ENCODE measurements at regions not wholly inside any gene's neighbourhood (a gene's known extent, or its start where the extent isn't known, plus 50 kb on each side); places are given as distances from the start of the nearest gene placed in this dataset.

DNA sequence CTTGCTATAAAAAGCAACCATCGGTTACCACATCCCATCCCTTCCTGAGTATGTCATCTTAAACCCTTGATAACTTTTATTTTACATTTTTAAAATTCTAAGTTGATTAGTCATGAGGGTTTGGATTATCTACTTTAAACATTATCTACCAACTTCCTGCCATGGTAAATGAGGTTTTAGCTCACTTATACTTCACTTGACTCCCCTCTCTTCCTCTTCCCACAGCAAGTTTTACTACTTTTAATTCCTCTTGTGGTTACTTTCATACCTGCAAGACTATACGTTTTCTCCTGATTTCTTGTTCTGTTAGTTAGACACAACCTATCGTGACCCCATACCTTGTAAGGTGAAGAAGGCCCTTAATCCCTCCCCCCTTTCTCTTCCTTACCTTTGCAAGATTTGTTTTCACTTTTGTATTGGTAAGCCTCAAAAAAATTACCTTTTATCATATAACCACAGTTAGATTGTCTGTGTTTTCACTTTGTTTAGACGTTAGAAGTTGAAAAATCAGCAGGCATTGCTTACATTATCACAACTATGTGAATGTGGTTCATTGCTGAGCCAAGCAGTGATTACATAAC is 60.1 kb upstream of the OGFRL1 start:
- Histone ChIP-seq H2BK20ac (ENCODE audit: low read depth, low read length, poor library complexity, severe bottlenecking) (no peak overlapping the region), H3K4me2 (ENCODE audit: insufficient read depth, insufficient read length, low read length) (no peak overlapping the region), H3K9ac (ENCODE audit: extremely low read depth, insufficient read length, low read length) (no peak overlapping the region), H3K23me2 (ENCODE audit: insufficient read length, low read depth, low read length, poor library complexity, severe bottlenecking) (no peaks in the 10 kb centered on the region), H3K4ac (ENCODE audit: low read depth, low read length) (no peak overlapping the region), H3K56ac (ENCODE audit: insufficient read length, low read depth, low read length) (no peak overlapping the region), H2BK12ac (ENCODE audit: insufficient read length, low read depth, low read length) (no peak overlapping the region), H4K20me1 (ENCODE audit: control insufficient read depth, insufficient read depth, insufficient read length) (no peaks in the 10 kb centered on the region), H3K27me3 (ENCODE audit: insufficient read depth, low read length) (no peaks in the 10 kb centered on the region), H3K79me2 (ENCODE audit: insufficient read depth, low read length) (no peaks in the 10 kb centered on the region), H2AK5ac (ENCODE audit: insufficient read length, low read length) (no peak overlapping the region), H3K18ac (ENCODE audit: insufficient read length, low read depth, low read length) (no peak overlapping the region), H3K79me1 (ENCODE audit: insufficient read depth, low read depth, low read length, poor library complexity, severe bottlenecking) (no peaks in the 10 kb centered on the region), H2BK120ac (ENCODE audit: low read depth, low read length, poor library complexity, severe bottlenecking) (no peak overlapping the region), H4K8ac (replicated peaks; ENCODE audit: insufficient read length, low read depth, low read length) (no peak overlapping the region), H3K4me1 (ENCODE audit: insufficient read depth, low read length) (no peaks in the 10 kb centered on the region), H2AFZ (ENCODE audit: low read length) (no peak overlapping the region), H3K23ac (ENCODE audit: insufficient read length, low read depth, low read length) (no peak overlapping the region), H4K5ac (ENCODE audit: insufficient read length, low read depth, low read length) (no peak overlapping the region), H4K91ac (ENCODE audit: insufficient read length, low read depth, low read length) (no peak overlapping the region), H2BK5ac (ENCODE audit: insufficient read length, low read length) (no peak overlapping the region), H2BK15ac (ENCODE audit: low read depth, low read length) (no peak overlapping the region), H3T11ph (ENCODE audit: low read length) (no peak overlapping the region), H3K14ac (ENCODE audit: insufficient read depth, low read length) (no peak overlapping the region), H3K27ac (ENCODE audit: insufficient read length, low read depth, low read length) (no peak overlapping the region), H3K9me3 (ENCODE audit: control insufficient read depth, low read depth, low read length) (no peaks in the 10 kb centered on the region)
- WGBS (ENCODE audit: extremely low coverage, insufficient read length, low lambda C conversion rate), result no CpG with 5 or more reads among the region's 4 CpGs
- TF ChIP-seq, protein P1, sequence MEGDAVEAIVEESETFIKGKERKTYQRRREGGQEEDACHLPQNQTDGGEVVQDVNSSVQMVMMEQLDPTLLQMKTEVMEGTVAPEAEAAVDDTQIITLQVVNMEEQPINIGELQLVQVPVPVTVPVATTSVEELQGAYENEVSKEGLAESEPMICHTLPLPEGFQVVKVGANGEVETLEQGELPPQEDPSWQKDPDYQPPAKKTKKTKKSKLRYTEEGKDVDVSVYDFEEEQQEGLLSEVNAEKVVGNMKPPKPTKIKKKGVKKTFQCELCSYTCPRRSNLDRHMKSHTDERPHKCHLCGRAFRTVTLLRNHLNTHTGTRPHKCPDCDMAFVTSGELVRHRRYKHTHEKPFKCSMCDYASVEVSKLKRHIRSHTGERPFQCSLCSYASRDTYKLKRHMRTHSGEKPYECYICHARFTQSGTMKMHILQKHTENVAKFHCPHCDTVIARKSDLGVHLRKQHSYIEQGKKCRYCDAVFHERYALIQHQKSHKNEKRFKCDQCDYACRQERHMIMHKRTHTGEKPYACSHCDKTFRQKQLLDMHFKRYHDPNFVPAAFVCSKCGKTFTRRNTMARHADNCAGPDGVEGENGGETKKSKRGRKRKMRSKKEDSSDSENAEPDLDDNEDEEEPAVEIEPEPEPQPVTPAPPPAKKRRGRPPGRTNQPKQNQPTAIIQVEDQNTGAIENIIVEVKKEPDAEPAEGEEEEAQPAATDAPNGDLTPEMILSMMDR (conservative IDR thresholded peaks at IDR 0.05), result no peak
- H3K27ac Mint-ChIP-seq, result no peak overlapping the region
- H3K9me3 Mint-ChIP-seq, result no peaks in the 10 kb centered on the region
- no peaks in the 10 kb centered on the region; the same call in 1 of the 2 replicates for H3K27me3 Mint-ChIP-seq (ENCODE audit: low read depth)
- H3K4me1 Mint-ChIP-seq, result no peaks in the 10 kb centered on the region
- DNase-seq, result no peak
- H3K4me3 Mint-ChIP-seq, result no peak overlapping the region
- no peaks in the 10 kb centered on the region for H3K36me3 Mint-ChIP-seq (ENCODE audit: insufficient read depth in 1 of 3, low read depth in 3 of 3)
